C4-2B (cell line): ENCODE measurements at regions not wholly inside any gene's neighbourhood (a gene's known extent, or its start where the extent isn't known, plus 50 kb on each side); places are given as distances from the start of the nearest gene placed in this dataset.

Experiments used
- H3K27ac ChIP-seq: fragments of 450-650 bp; 2 replicates; pipeline ENCODE4 v1.5.1; 2017
- ZFX ChIP-seq: fragments of 450-650 bp; IDR thresholded peaks from 2 replicates; pipeline ENCODE4 v1.6.1; 2017
- TF ChIP-seq, protein P1 (sequence below): fragments of 450-650 bp; conservative IDR thresholded peaks from 2 replicates; pipeline ENCODE4 v1.5.1; 2017; ENCODE audit warnings: mild to moderate bottlenecking

DNA sequence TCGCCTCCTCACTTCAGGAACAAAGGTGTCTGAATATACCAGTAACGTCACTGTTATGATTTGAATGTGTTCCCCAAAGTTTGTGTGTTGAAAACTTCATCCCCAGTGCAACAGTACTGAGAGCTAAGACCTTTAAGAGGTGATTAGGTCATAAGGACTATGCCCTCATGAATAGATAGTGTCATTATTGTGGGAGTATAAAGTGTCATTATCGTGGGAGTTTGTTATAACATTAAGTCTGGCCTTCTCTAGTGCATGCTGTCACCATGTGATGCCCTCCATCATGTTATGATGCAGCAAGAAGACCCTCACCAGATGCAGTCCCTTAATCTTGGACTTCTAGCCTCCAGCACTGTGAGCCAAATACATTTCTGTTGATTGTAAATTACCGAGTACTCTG lies 53.7 kb upstream of the TLE3 start:
- H3K27ac ChIP-seq = no peak overlapping the region
- TF ChIP-seq, protein P1, sequence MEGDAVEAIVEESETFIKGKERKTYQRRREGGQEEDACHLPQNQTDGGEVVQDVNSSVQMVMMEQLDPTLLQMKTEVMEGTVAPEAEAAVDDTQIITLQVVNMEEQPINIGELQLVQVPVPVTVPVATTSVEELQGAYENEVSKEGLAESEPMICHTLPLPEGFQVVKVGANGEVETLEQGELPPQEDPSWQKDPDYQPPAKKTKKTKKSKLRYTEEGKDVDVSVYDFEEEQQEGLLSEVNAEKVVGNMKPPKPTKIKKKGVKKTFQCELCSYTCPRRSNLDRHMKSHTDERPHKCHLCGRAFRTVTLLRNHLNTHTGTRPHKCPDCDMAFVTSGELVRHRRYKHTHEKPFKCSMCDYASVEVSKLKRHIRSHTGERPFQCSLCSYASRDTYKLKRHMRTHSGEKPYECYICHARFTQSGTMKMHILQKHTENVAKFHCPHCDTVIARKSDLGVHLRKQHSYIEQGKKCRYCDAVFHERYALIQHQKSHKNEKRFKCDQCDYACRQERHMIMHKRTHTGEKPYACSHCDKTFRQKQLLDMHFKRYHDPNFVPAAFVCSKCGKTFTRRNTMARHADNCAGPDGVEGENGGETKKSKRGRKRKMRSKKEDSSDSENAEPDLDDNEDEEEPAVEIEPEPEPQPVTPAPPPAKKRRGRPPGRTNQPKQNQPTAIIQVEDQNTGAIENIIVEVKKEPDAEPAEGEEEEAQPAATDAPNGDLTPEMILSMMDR = no peak
- no peak for TF ChIP-seq ZFX

DNA sequence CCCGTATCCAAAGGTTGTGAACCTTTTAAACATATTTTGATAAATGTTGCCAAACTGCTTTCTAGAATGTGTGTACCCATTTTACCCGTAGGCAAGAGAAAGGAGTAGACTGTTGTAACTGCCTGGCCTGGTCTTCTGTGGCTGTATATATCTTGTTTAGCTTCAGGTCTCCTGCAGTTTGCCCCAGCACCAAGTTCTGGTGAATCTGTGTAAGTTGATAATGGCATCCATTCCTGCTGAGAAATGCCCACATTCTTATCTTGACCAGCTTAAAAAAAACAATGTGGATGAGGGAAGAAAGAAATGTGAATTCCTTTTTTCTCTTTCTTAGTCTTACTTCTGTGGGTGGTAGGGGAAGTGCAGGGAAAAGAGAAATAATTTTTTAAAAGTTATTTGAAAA lies 53.3 kb upstream of the TLE3 start:
- H3K27ac ChIP-seq = no peak overlapping the region
- TF ChIP-seq ZFX = no peak
- TF ChIP-seq, protein P1 = no peak

DNA sequence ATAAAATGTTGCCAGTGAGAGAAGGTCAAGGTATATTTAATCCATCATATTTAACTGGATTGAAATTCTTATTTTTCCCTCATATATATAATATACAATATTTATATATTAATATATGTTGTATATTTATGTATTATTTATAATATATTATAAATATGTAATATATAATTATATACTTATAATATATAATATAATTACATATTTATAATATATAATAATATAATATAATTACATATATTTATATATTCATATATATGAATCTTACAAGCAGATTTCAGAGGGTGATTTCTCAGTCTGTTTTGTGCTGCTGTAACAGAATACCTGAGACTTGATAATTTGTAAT lies 52.7 kb upstream of the TLE3 start:
- H3K27ac ChIP-seq = no peak overlapping the region

DNA sequence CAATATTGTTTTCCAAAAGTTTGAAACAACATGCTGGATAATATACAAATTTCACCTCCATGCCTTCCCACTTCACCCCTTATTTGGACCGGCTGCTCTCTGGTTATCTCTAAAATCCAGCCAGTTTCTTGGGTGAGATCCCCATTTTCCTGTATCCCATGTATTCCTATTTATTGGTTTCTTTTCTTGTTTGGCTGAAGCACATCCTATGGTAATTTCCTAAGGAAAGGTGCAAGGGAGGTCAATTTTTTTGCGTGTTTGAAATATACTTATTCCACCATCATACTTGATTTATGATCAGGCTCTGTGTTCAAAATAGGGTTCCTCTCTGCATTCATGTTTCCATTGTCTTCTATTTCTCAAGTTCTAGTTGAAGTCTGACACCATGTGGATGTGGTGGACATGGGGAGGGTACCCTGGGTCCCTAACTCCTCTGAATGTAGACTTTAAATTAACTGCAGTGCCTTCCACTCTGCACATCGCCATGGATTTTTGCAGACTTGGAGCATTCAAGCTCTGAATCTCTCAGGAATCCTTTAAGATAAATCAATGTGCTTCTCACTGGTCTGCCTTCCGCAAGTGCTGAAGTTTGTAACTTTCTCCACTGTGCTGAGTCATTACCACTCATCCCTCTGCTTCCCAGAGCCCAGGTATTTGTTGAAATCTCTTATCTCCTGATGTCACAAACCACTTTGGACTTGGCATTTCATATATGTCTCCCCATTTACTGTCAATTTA lies 52.1 kb upstream of the TLE3 start:
- TF ChIP-seq, protein P1 = no peak
- no peak for TF ChIP-seq ZFX
- no peak overlapping the region for H3K27ac ChIP-seq

More for the DNA sequence above, 52.7 kb upstream of the TLE3 start:
- TF ChIP-seq, protein P1 = no peak
- no peak for TF ChIP-seq ZFX

DNA sequence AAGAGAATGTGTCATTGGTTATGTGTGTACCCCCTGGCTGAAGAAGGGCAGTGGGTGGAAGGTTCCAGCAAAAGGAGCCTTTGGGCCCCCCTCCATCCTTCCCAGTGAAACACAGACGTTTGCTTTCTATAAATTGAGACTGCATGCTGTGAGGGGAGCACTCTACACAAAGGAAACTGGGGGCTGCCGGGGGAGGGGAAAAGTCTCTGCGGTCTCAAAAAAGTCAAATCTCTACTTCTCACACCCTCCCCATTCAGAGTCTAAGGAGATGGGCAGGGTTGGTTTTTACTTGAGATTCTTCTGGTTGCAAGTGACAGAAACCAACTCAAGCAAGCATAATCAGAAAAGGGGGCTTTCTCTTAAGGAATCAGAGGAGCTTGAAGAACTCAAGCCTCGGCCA lies 50.1 kb upstream of the TLE3 start:
- TF ChIP-seq, protein P1 = no peak
- TF ChIP-seq ZFX = no peak
- H3K27ac ChIP-seq = no peak overlapping the region
